GM12875 (cell line): ENCODE measurements at regions not wholly inside any gene's neighbourhood (a gene's known extent, or its start where the extent isn't known, plus 50 kb on each side); places are given as distances from the start of the nearest gene placed in this dataset.

Source experiments
- H3K4me3 ChIP-seq: one replicate; pipeline ENCODE4 v1.5.1; 2011; ENCODE audit warnings: low read depth, low read length, control low read depth
- TF ChIP-seq, protein P1 (sequence below): IDR thresholded peaks from 2 replicates; pipeline ENCODE4 v1.5.1; 2011; ENCODE audit warnings: low read depth, mild to moderate bottlenecking, control low read depth, inconsistent platforms, low read length, moderate library complexity, borderline replicate concordance; ENCODE audit not compliant: insufficient read depth

GRCh38 chr21:36236052-36236730, 79.6 kb downstream of the DOP1B start:
- H3K4me3 ChIP-seq, result no peak overlapping the region
- TF ChIP-seq, protein P1, sequence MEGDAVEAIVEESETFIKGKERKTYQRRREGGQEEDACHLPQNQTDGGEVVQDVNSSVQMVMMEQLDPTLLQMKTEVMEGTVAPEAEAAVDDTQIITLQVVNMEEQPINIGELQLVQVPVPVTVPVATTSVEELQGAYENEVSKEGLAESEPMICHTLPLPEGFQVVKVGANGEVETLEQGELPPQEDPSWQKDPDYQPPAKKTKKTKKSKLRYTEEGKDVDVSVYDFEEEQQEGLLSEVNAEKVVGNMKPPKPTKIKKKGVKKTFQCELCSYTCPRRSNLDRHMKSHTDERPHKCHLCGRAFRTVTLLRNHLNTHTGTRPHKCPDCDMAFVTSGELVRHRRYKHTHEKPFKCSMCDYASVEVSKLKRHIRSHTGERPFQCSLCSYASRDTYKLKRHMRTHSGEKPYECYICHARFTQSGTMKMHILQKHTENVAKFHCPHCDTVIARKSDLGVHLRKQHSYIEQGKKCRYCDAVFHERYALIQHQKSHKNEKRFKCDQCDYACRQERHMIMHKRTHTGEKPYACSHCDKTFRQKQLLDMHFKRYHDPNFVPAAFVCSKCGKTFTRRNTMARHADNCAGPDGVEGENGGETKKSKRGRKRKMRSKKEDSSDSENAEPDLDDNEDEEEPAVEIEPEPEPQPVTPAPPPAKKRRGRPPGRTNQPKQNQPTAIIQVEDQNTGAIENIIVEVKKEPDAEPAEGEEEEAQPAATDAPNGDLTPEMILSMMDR, result no peak

- no peak overlapping the region for H3K4me3 ChIP-seq
- TF ChIP-seq, protein P1, result no peak
These were observed 80.8 kb downstream of the DOP1B start for GRCh38 chr21:36237441-36237840.

- TF ChIP-seq, protein P1, result no peak
- H3K4me3 ChIP-seq, result no peak overlapping the region
These were observed 80.4 kb upstream of the MORC3 start for GRCh38 chr21:36239585-36239984.

- no peak overlapping the region for H3K4me3 ChIP-seq
- TF ChIP-seq, protein P1, result no peak
These were observed 78.3 kb upstream of the MORC3 start for GRCh38 chr21:36241717-36242116.

- TF ChIP-seq, protein P1, result no peak
- H3K4me3 ChIP-seq, result no peak overlapping the region
These were observed 74.9 kb upstream of the MORC3 start for GRCh38 chr21:36245115-36245514.

- TF ChIP-seq, protein P1, result no peak
- H3K4me3 ChIP-seq, result no peak overlapping the region
These were observed 74.3 kb upstream of the MORC3 start for GRCh38 chr21:36245649-36246048.

GRCh38 chr21:36246080-36246631, 73.8 kb upstream of the MORC3 start:
- no peak overlapping the region for H3K4me3 ChIP-seq
- TF ChIP-seq, protein P1, result no peak
